ENCODE measurements at regions not wholly inside any gene's neighbourhood (a gene's known extent, or its start where the extent isn't known, plus 50 kb on each side); places are given as distances from the start of the nearest gene placed in this dataset.

DNA sequence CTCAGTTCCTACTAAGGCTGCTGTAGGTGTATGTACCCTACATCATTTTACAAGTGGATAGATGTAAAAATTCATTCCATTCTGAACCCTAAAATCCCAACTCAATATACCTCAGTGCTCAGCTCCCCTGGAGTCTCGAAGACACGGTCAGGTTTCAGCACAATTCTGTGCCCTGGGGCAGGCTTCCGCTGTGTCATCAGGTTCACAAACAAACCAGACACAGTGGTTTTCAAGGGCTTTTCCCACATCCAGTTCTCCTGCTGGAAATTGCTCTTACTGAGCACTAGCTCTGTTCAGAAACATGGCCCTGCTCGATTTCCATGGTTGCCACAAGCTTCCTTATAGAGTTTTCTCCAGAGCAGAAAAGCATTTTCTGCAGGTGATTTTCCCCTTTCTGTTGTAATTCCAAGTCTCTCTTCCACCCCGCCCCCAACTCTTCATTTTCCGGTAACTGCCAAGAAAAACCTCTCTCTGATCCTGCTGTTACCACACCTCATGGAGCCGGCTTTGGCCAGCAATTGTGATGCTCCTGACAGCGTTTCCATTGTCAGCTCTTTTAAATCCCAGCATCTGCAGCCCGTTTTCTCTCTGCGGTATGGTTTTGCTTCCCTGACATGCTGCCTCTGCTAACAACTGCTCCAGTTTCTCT is 483.0 kb upstream of the CCDC196 start:
- H3K27ac ChIP-seq (ENCODE audit: low read length): no peak overlapping the region
- H3K9me3 ChIP-seq (ENCODE audit: control insufficient read depth, insufficient read depth, low read length): peaks cover 21% of the 10 kb centered on the region
- no peak overlapping the region for H3K4me3 ChIP-seq (ENCODE audit: low read length)
- intact Hi-C loops (cut with micrococcal nuclease): no loop called here
- Mint-ChIP-seq H3K27me3 (ENCODE audit: low read depth in 2 of 2) (peaks cover 3 to 36% of the 10 kb centered on the region in 2 donors), H3K36me3 (no peaks in the 10 kb centered on the region), H3K4me1 (no peaks in the 10 kb centered on the region), H3K9me3 (peaks cover 5 to 6% of the 10 kb centered on the region in 2 donors), H3K27ac (no peak overlapping the region), H3K4me3 (no peak overlapping the region)
- TF ChIP-seq, protein P1, sequence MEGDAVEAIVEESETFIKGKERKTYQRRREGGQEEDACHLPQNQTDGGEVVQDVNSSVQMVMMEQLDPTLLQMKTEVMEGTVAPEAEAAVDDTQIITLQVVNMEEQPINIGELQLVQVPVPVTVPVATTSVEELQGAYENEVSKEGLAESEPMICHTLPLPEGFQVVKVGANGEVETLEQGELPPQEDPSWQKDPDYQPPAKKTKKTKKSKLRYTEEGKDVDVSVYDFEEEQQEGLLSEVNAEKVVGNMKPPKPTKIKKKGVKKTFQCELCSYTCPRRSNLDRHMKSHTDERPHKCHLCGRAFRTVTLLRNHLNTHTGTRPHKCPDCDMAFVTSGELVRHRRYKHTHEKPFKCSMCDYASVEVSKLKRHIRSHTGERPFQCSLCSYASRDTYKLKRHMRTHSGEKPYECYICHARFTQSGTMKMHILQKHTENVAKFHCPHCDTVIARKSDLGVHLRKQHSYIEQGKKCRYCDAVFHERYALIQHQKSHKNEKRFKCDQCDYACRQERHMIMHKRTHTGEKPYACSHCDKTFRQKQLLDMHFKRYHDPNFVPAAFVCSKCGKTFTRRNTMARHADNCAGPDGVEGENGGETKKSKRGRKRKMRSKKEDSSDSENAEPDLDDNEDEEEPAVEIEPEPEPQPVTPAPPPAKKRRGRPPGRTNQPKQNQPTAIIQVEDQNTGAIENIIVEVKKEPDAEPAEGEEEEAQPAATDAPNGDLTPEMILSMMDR (IDR thresholded peaks at IDR 0.05): no peak
- no peaks in the 10 kb centered on the region for H3K36me3 ChIP-seq (ENCODE audit: control insufficient read depth, insufficient read depth, low read length)
- H3K4me1 ChIP-seq (ENCODE audit: control insufficient read depth, insufficient read depth, low read length): no peaks in the 10 kb centered on the region
- DNase-seq: no peak
- WGBS (ENCODE audit: insufficient coverage): 91% methylated on average over 10 of the region's 10 CpGs
- ATAC-seq: no peak
- H3K27me3 ChIP-seq (ENCODE audit: control insufficient read depth, insufficient read depth, low read length): no peaks in the 10 kb centered on the region

DNA sequence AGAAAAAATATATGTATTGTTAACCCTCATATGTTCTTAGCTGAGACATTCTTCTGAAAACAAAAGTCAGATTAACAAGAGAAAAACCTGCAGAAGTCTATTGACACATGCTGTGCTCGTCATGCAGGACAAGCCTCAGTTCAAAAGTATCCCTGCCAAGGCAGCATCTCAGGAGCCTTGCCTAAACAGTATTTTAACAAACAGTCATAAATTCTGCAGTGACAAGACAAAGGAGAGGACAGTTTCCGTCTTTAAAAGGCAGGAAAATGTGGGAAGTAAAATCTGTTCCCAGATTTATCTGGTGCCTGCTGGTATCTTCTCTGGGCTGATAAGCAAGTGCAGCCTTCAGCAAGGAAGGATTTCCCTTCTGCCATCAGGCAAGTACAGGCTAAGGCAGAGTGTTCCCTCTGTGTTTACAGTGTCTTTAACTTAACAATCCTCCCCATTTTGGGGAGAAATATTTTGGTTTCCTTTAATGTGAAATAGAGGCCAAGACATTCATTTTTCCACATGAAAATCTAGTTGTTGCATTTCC is 480.2 kb upstream of the CCDC196 start:
- Mint-ChIP-seq H3K27me3 (ENCODE audit: low read depth in 2 of 2) (peaks cover 3 to 37% of the 10 kb centered on the region in 2 donors), H3K4me3 (no peak overlapping the region), H3K4me1 (no peaks in the 10 kb centered on the region), H3K36me3 (no peaks in the 10 kb centered on the region), H3K27ac (no peak overlapping the region), H3K9me3 (peaks cover 0 to 2% of the 10 kb centered on the region in 2 donors)
- DNase-seq (no peak), ATAC-seq (no peak)
- Histone ChIP-seq H3K27ac (ENCODE audit: low read length) (no peak overlapping the region), H3K27me3 (ENCODE audit: control insufficient read depth, insufficient read depth, low read length) (no peaks in the 10 kb centered on the region), H3K4me1 (ENCODE audit: control insufficient read depth, insufficient read depth, low read length) (no peaks in the 10 kb centered on the region), H3K9me3 (ENCODE audit: control insufficient read depth, insufficient read depth, low read length) (peaks cover 3% of the 10 kb centered on the region), H3K36me3 (ENCODE audit: control insufficient read depth, insufficient read depth, low read length) (no peaks in the 10 kb centered on the region), H3K4me3 (ENCODE audit: low read length) (no peak overlapping the region)
- intact Hi-C loops (cut with micrococcal nuclease): no loop called here
- WGBS (ENCODE audit: insufficient coverage): 74% methylated on average over 2 of the region's 2 CpGs
- TF ChIP-seq, protein P1 (IDR thresholded peaks at IDR 0.05): no peak

DNA sequence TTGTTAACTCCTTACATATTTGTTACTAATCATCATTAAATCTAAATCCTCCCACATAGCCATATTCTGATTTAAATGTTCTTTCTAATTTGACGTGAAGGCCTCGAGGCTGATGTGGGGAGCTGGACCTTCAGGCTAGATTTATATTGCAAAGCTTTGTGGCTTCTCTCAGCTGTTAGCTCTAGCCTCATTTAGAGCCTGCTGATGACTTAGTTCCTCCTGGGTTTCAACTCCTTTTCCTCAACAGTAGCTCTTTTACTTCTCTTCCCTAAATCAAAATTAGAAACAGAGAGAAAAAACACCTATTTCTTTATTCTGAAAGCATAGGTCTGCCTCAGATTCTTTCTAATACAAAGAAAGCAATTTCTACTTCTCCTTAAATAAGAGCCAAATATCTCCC is 477.5 kb upstream of the CCDC196 start:
- Histone ChIP-seq H3K9me3 (ENCODE audit: control insufficient read depth, insufficient read depth, low read length) (no peaks in the 10 kb centered on the region), H3K27me3 (ENCODE audit: control insufficient read depth, insufficient read depth, low read length) (no peaks in the 10 kb centered on the region), H3K27ac (ENCODE audit: low read length) (no peak overlapping the region), H3K4me1 (ENCODE audit: control insufficient read depth, insufficient read depth, low read length) (no peaks in the 10 kb centered on the region), H3K36me3 (ENCODE audit: control insufficient read depth, insufficient read depth, low read length) (no peaks in the 10 kb centered on the region), H3K4me3 (ENCODE audit: low read length) (no peak overlapping the region)
- Mint-ChIP-seq H3K36me3 (no peaks in the 10 kb centered on the region), H3K27me3 (ENCODE audit: low read depth in 2 of 2) (peaks cover 0 to 24% of the 10 kb centered on the region in 2 donors), H3K4me3 (no peak overlapping the region), H3K4me1 (no peaks in the 10 kb centered on the region), H3K9me3 (no peaks in the 10 kb centered on the region), H3K27ac (no peak overlapping the region)
- WGBS (ENCODE audit: insufficient coverage): 25% methylated on average over 2 of the region's 2 CpGs
- intact Hi-C loops (cut with micrococcal nuclease): no loop called here
- ATAC-seq (no peak), DNase-seq (no peak)
- TF ChIP-seq, protein P1 (IDR thresholded peaks at IDR 0.05): no peak

DNA sequence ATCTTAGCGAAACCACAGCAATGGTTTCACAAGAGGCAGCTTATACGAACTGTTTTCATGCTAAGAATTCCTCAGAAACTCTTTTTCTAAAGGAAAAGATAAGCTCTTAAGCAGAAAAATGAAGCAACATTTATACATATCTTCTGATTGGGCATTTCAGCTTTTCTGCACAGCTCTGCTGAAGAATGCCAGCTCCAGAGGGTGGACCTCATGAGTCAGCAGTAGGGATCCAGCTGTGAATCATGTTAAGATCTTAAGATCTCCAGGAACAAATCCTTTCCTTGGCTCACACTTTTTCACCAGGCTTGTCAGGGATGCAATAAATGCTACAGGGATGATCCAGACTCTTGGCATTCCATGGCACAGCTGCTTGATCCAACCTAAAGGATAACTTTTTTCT is 477.1 kb upstream of the CCDC196 start:
- 69% methylated on average over 2 of the region's 2 CpGs for WGBS (ENCODE audit: insufficient coverage)
- Histone ChIP-seq H3K4me3 (ENCODE audit: low read length) (no peak overlapping the region), H3K36me3 (ENCODE audit: control insufficient read depth, insufficient read depth, low read length) (no peaks in the 10 kb centered on the region), H3K27me3 (ENCODE audit: control insufficient read depth, insufficient read depth, low read length) (no peaks in the 10 kb centered on the region), H3K27ac (ENCODE audit: low read length) (no peak overlapping the region), H3K9me3 (ENCODE audit: control insufficient read depth, insufficient read depth, low read length) (no peaks in the 10 kb centered on the region), H3K4me1 (ENCODE audit: control insufficient read depth, insufficient read depth, low read length) (no peaks in the 10 kb centered on the region)
- H3K4me3 Mint-ChIP-seq: no peak overlapping the region
- H3K36me3 Mint-ChIP-seq: no peaks in the 10 kb centered on the region
- no peaks in the 10 kb centered on the region for H3K9me3 Mint-ChIP-seq
- ATAC-seq (no peak), DNase-seq (no peak)
- intact Hi-C loops (cut with micrococcal nuclease): no loop called here
- TF ChIP-seq, protein P1 (IDR thresholded peaks at IDR 0.05): no peak
- peaks cover 2 to 24% of the 10 kb centered on the region in 2 donors for H3K27me3 Mint-ChIP-seq (ENCODE audit: low read depth in 2 of 2)
- no peaks in the 10 kb centered on the region for H3K4me1 Mint-ChIP-seq
- no peak overlapping the region for H3K27ac Mint-ChIP-seq

Data from natural killer cell (primary cell).